ENCODE measurements at regions not wholly inside any gene's neighbourhood (a gene's known extent, or its start where the extent isn't known, plus 50 kb on each side); places are given as distances from the start of the nearest gene placed in this dataset.

DNA sequence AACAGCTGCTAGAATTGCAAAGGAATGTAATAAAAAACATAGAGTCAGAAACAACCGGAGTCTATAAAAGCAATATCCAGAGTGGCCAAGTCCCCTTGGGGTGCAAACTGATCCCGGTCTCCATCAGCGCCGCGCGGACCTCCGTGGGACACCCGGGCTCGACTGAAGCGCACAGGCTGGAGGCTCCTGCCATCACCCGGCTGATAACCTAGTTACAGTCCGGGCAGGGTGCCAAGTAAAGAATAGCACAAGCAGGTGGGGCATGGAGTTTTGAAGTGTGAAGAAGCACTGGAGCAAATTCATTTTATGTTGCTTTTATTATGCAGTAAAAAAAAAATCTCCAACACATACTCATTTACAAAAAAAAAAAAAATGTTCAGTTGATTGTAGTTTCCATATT lies 205.1 kb upstream of the GMDS start (continued):
- no peak for TF ChIP-seq ATF4 (CRISPR knock-in tag; IDR thresholded peaks at IDR 0.05)
- TF ChIP-seq ZMAT3 (CRISPR knock-in tag; conservative IDR thresholded peaks at IDR 0.05), result no peak
- no peak for TF ChIP-seq FOXA1 (IDR thresholded peaks at IDR 0.05)
- no peak for TF ChIP-seq FOXA1 (CRISPR knock-in tag; IDR thresholded peaks at IDR 0.05)
- TF ChIP-seq HOXA7 (CRISPR knock-in tag; IDR thresholded peaks at IDR 0.05), result no peak
- TF ChIP-seq ZNF552 (CRISPR knock-in tag; IDR thresholded peaks at IDR 0.05; ENCODE audit: borderline replicate concordance), result no peak
- no peak for TF ChIP-seq RFXANK (CRISPR knock-in tag; IDR thresholded peaks at IDR 0.05)

GRCh38 chr6:2449572-2449940 lies 204.2 kb upstream of the GMDS start:
- no TSS peak for BruUV-seq (replicated peaks)
- Histone ChIP-seq H3K9ac (ENCODE audit: insufficient read depth, low read depth, low read length) (no peak overlapping the region), H3K36me3 (replicated peaks in 1 of 2; ENCODE audit: control insufficient read depth in 1 of 2, insufficient read depth in 2 of 2, low read length in 2 of 2) (no peaks in the 10 kb centered on the region), H4K20me1 (ENCODE audit: insufficient read depth, low read length) (no peaks in the 10 kb centered on the region), H3K4me1 (ENCODE audit: insufficient read depth, low read length) (peaks cover 19% of the 10 kb centered on the region), H3K4me3 (replicated peaks in 1 of 3; ENCODE audit: insufficient read depth in 1 of 3, low read depth in 2 of 3, low read length in 3 of 3) (no peak overlapping the region), H3K4me2 (ENCODE audit: low read depth, low read length) (no peak overlapping the region), H2AFZ (ENCODE audit: low read length) (no peak overlapping the region), H3K27ac (ENCODE audit: extremely low read length, insufficient read depth, low read length) (no peak overlapping the region), H3K9me3 (ENCODE audit: low read length) (no peaks in the 10 kb centered on the region), H3K79me2 (ENCODE audit: insufficient read depth, low read length) (no peaks in the 10 kb centered on the region), H3K27me3 (ENCODE audit: control insufficient read depth in 1 of 2, insufficient read depth in 2 of 2, low read length in 2 of 2) (no peaks in the 10 kb centered on the region)
- ChIA-PET POLR2A (no interaction called here), CTCF (ENCODE audit: low intra/inter-chr PET ratio, low total read pairs) (interaction anchor here (1.7 kb wide), 1 partner anchor 853 kb away, joined by 9 read pairs; no protein-coding TSS in a partner anchor)
- 71% methylated on average over 2 of the region's 2 CpGs for WGBS (ENCODE audit: low lambda C conversion rate)
- in situ Hi-C loops (cut with HindIII; ENCODE audit: extremely low pct_ligation_motif_present, low pct_unique_long_range_greater_than_20kb) (loop anchor here (5.0 kb wide), 1 partner anchor 847 kb away; no protein-coding TSS in a partner anchor), intact Hi-C loops (cut with micrococcal nuclease; ENCODE audit: unreplicated experiment) (loop anchor here (2.0 to 10.0 kb wide), 5 partner anchors 73 to 845 kb away; no protein-coding TSS in a partner anchor)
- DNase-seq (ENCODE audit: low spot score) (no peak), ATAC-seq (no peak), FAIRE-seq (no peak)
- no peak for TF ChIP-seq FOXC1 (CRISPR knock-in tag; IDR thresholded peaks at IDR 0.05; ENCODE audit: borderline replicate concordance)
- TF ChIP-seq, protein P1, sequence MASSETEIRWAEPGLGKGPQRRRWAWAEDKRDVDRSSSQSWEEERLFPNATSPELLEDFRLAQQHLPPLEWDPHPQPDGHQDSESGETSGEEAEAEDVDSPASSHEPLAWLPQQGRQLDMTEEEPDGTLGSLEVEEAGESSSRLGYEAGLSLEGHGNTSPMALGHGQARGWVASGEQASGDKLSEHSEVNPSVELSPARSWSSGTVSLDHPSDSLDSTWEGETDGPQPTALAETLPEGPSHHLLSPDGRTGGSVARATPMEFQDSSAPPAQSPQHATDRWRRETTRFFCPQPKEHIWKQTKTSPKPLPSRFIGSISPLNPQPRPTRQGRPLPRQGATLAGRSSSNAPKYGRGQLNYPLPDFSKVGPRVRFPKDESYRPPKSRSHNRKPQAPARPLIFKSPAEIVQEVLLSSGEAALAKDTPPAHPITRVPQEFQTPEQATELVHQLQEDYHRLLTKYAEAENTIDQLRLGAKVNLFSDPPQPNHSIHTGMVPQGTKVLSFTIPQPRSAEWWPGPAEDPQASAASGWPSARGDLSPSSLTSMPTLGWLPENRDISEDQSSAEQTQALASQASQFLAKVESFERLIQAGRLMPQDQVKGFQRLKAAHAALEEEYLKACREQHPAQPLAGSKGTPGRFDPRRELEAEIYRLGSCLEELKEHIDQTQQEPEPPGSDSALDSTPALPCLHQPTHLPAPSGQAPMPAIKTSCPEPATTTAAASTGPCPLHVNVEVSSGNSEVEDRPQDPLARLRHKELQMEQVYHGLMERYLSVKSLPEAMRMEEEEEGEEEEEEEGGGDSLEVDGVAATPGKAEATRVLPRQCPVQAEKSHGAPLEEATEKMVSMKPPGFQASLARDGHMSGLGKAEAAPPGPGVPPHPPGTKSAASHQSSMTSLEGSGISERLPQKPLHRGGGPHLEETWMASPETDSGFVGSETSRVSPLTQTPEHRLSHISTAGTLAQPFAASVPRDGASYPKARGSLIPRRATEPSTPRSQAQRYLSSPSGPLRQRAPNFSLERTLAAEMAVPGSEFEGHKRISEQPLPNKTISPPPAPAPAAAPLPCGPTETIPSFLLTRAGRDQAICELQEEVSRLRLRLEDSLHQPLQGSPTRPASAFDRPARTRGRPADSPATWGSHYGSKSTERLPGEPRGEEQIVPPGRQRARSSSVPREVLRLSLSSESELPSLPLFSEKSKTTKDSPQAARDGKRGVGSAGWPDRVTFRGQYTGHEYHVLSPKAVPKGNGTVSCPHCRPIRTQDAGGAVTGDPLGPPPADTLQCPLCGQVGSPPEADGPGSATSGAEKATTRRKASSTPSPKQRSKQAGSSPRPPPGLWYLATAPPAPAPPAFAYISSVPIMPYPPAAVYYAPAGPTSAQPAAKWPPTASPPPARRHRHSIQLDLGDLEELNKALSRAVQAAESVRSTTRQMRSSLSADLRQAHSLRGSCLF (CRISPR knock-in tag; IDR thresholded peaks at IDR 0.05; ENCODE audit: borderline replicate concordance), result no peak
- no peak for TF ChIP-seq ZNF784 (CRISPR knock-in tag; IDR thresholded peaks at IDR 0.05; ENCODE audit: borderline replicate concordance)
- TF ChIP-seq ZNF652 (CRISPR knock-in tag; IDR thresholded peaks at IDR 0.05; ENCODE audit: borderline replicate concordance, low read depth), result no peak
- TF ChIP-seq SP4 (CRISPR knock-in tag; IDR thresholded peaks at IDR 0.05), result no peak
- TF ChIP-seq ZNF572 (CRISPR knock-in tag; IDR thresholded peaks at IDR 0.05), result no peak
- TF ChIP-seq ZMAT3 (CRISPR knock-in tag; conservative IDR thresholded peaks at IDR 0.05), result no peak
- no peak for TF ChIP-seq KDM6A (CRISPR knock-in tag; IDR thresholded peaks at IDR 0.05; ENCODE audit: low read depth)
- TF ChIP-seq ZFP82 (CRISPR knock-in tag; IDR thresholded peaks at IDR 0.05; ENCODE audit: borderline replicate concordance), result no peak
- TF ChIP-seq CAMTA2 (CRISPR knock-in tag; IDR thresholded peaks at IDR 0.05; ENCODE audit: borderline replicate concordance), result no peak
- no peak for TF ChIP-seq ZBTB2 (CRISPR knock-in tag; IDR thresholded peaks at IDR 0.05; ENCODE audit: low read depth)
